WI38 (cell line): ENCODE measurements at regions not wholly inside any gene's neighbourhood (a gene's known extent, or its start where the extent isn't known, plus 50 kb on each side); places are given as distances from the start of the nearest gene placed in this dataset.

Experiments
- H3K4me3 ChIP-seq: 2 replicates; pipeline ENCODE4 v1.5.1; 2011; ENCODE audit warnings: low read depth, mild to moderate bottlenecking, control low read depth, low read length
- CTCF ChIP-seq: IDR thresholded peaks from 2 replicates; pipeline ENCODE4 v1.5.1; 2012; ENCODE audit warnings: low read depth, mild to moderate bottlenecking, control low read depth, low read length

GRCh38 chr14:92258934-92259333 is 64.0 kb upstream of the SLC24A4 start:
- no peak for TF ChIP-seq CTCF
- no peak overlapping the region for H3K4me3 ChIP-seq

- H3K4me3 ChIP-seq: no peak overlapping the region
- no peak for TF ChIP-seq CTCF
Measured at GRCh38 chr14:92259613-92260357, 63.2 kb upstream of the SLC24A4 start.

GRCh38 chr14:92263681-92264080 is 59.3 kb upstream of the SLC24A4 start:
- TF ChIP-seq CTCF: no peak
- H3K4me3 ChIP-seq: no peak overlapping the region

- TF ChIP-seq CTCF: no peak
- H3K4me3 ChIP-seq: no peak overlapping the region
Measured at GRCh38 chr14:92264195-92264594, 58.8 kb upstream of the SLC24A4 start.

GRCh38 chr14:92266216-92266615 is 56.7 kb upstream of the SLC24A4 start:
- TF ChIP-seq CTCF: no peak

More at GRCh38 chr14:92266216-92266615, 56.7 kb upstream of the SLC24A4 start:
- H3K4me3 ChIP-seq: no peak overlapping the region
